SK-N-SH (cell line): ENCODE measurements at regions not wholly inside any gene's neighbourhood (a gene's known extent, or its start where the extent isn't known, plus 50 kb on each side); places are given as distances from the start of the nearest gene placed in this dataset.

Experiments
- CTCF ChIA-PET: fragments of 300-600, 350-600 bp; formaldehyde crosslinking; extraction: SDS; loops from one replicate; lab custom pipeline; 2021; lab: Yijun Ruan, JAX
- POLR2A ChIA-PET: fragments of 350-600 bp; sonication (Branson Sonifier 250); formaldehyde crosslinking; extraction: SDS; loops from one replicate; lab custom pipeline; 2020; ENCODE audit warnings: antibody characterized with exemption, inconsistent platforms; lab: Yijun Ruan, JAX
- DNase-seq: peaks from one replicate; pipeline ENCODE4 v3.0.0; 2012
- H2AFZ ChIP-seq: fragments of 200-600 bp; sonication (generic); 2 replicates; pipeline ENCODE4 v1.8.1; 2016; ENCODE audit warnings: antibody characterized with exemption, mild to moderate bottlenecking, low read depth
- H3F3A ChIP-seq: fragments of 200-600 bp; sonication (generic); replicated peaks from 2 replicates; pipeline ENCODE3; 2016; ENCODE audit warnings: antibody characterized with exemption, mild to moderate bottlenecking; ENCODE audit not compliant: insufficient read depth
- H3K27ac ChIP-seq, 2 experiments: fragments of 200-500 bp in 1 of 2; fragments of 200-600 bp in 1 of 2; sonication (Bioruptor generic) in 1 of 2; sonication (generic), shearing (Covaris generic) in 1 of 2; 2 replicates each; pipeline versions ENCODE4 v1.5.1 to v1.6.1; 2014 to 2016; ENCODE audit warnings: low read depth in 2 of 2, inconsistent platforms in 1 of 2, low read length in 1 of 2, mild to moderate bottlenecking in 1 of 2, mixed read lengths in 1 of 2
- H3K27me3 ChIP-seq: fragments of 200-600 bp; sonication (generic), shearing (Covaris generic); 2 replicates; pipeline ENCODE4 v1.6.1; 2016; ENCODE audit warnings: mixed run types; ENCODE audit not compliant: insufficient read depth
- H3K36me3 ChIP-seq, 2 experiments: fragments of 200-500 bp in 1 of 2; fragments of 200-600 bp in 1 of 2; sonication (Bioruptor generic) in 1 of 2; sonication (generic) in 1 of 2; replicated peaks in 1 of 2; 2 replicates each; pipeline versions ENCODE3 to v1.5.1; 2014 to 2016; ENCODE audit warnings: low read length in 1 of 2, mild to moderate bottlenecking in 1 of 2; ENCODE audit not compliant: insufficient read depth in 2 of 2, control insufficient read depth in 1 of 2
- H3K4me1 ChIP-seq, 2 experiments: fragments of 200-500 bp in 1 of 2; fragments of 200-600 bp in 1 of 2; sonication (Bioruptor generic) in 1 of 2; sonication (generic), shearing (Covaris generic) in 1 of 2; 2 replicates each; pipeline versions ENCODE4 v1.5.1 to v1.6.1; 2014 to 2016; ENCODE audit warnings: low read depth in 1 of 2, low read length in 1 of 2, mixed run types in 1 of 2; ENCODE audit not compliant: insufficient read depth in 2 of 2, control insufficient read depth in 1 of 2
- H3K4me2 ChIP-seq: fragments of 200-600 bp; sonication (generic), shearing (Covaris generic); 2 replicates; pipeline ENCODE4 v1.6.1; 2017; ENCODE audit warnings: mixed run types
- H3K4me3 ChIP-seq, 2 experiments: fragments of 200-500 bp in 1 of 2; fragments of 200-600 bp in 1 of 2; sonication (Bioruptor generic) in 1 of 2; sonication (generic), shearing (Covaris generic) in 1 of 2; 2 replicates each; pipeline versions ENCODE4 v1.5.1 to v1.8.1; 2014 to 2016; ENCODE audit warnings: low read depth in 2 of 2, inconsistent platforms in 1 of 2, low read length in 1 of 2, mild to moderate bottlenecking in 1 of 2, mixed read lengths in 1 of 2, moderate library complexity in 1 of 2
- H3K79me2 ChIP-seq: fragments of 200-600 bp; sonication (generic); 2 replicates; pipeline ENCODE4 v1.8.1; 2017; ENCODE audit warnings: mild to moderate bottlenecking; ENCODE audit not compliant: insufficient read depth
- H3K9ac ChIP-seq: fragments of 200-600 bp; sonication (generic); 2 replicates; pipeline ENCODE4 v1.6.1; 2017; ENCODE audit warnings: mixed run types
- H3K9me2 ChIP-seq: fragments of 200-600 bp; sonication (generic); 2 replicates; pipeline ENCODE4 v1.6.1; 2017; ENCODE audit warnings: mixed run types
- H3K9me3 ChIP-seq: fragments of 200-600 bp; sonication (generic); 2 replicates; pipeline ENCODE4 v1.6.1; 2017; ENCODE audit warnings: mixed run types, mild to moderate bottlenecking, moderate library complexity
- H4K20me1 ChIP-seq: fragments of 200-600 bp; sonication (generic); 2 replicates; pipeline ENCODE4 v1.6.1; 2017; ENCODE audit warnings: mild to moderate bottlenecking, mixed run types; ENCODE audit not compliant: insufficient read depth
- ELF1 ChIP-seq: IDR thresholded peaks from 2 replicates; pipeline ENCODE4 v1.4.0; 2012
- EP300 ChIP-seq, 2 experiments: IDR thresholded peaks; 2 replicates each; pipeline versions ENCODE4 v1.4.0 to v1.6.1; 2012; ENCODE audit warnings: borderline replicate concordance in 1 of 2, low read depth in 1 of 2, low read length in 1 of 2
- EZH2phosphoT487 ChIP-seq: fragments of 200-600 bp; sonication (generic); IDR thresholded peaks from 2 replicates; pipeline ENCODE4 v1.6.1; 2017; ENCODE audit warnings: low read depth, mixed run types, mild to moderate bottlenecking, antibody characterized with exemption, moderate library complexity, borderline replicate concordance
- FOSL2 ChIP-seq: IDR thresholded peaks from 2 replicates; pipeline ENCODE4 v1.4.0; 2012; ENCODE audit warnings: low read depth, mild to moderate bottlenecking, moderate library complexity, borderline replicate concordance
- FOXJ3 ChIP-seq: sonication (generic); formaldehyde crosslinking; IDR thresholded peaks from 2 replicates; pipeline ENCODE4 v1.5.1; 2020; ENCODE audit warnings: mild to moderate bottlenecking, missing genetic modification reagents
- FOXM1 ChIP-seq: IDR thresholded peaks from 2 replicates; pipeline ENCODE4 v1.4.0; 2012; ENCODE audit warnings: low read depth, mild to moderate bottlenecking
- MEF2A ChIP-seq: IDR thresholded peaks from 2 replicates; pipeline ENCODE4 v1.4.0; 2012; ENCODE audit warnings: low read depth, borderline replicate concordance
- RFX5 ChIP-seq: IDR thresholded peaks from 2 replicates; pipeline ENCODE4 v1.6.1; 2012; ENCODE audit warnings: mild to moderate bottlenecking, improper control_type of control experiment, low read length
- RXRA ChIP-seq: IDR thresholded peaks from 2 replicates; pipeline ENCODE4 v1.4.0; 2012; ENCODE audit warnings: low read depth, mild to moderate bottlenecking, borderline replicate concordance
- SIN3A ChIP-seq: IDR thresholded peaks from 2 replicates; pipeline ENCODE4 v1.6.1; 2012; ENCODE audit warnings: low read depth, mild to moderate bottlenecking, low read length, moderate library complexity, borderline replicate concordance
- TAF1 ChIP-seq: IDR thresholded peaks from 2 replicates; pipeline ENCODE4 v1.6.1; 2012; ENCODE audit warnings: low read depth, mild to moderate bottlenecking, low read length, moderate library complexity, borderline replicate concordance
- USF1 ChIP-seq: IDR thresholded peaks from 2 replicates; pipeline ENCODE4 v1.4.0; 2012; ENCODE audit warnings: low read depth, borderline replicate concordance
- YY1 ChIP-seq: IDR thresholded peaks from 2 replicates; pipeline ENCODE4 v1.4.0; 2012; ENCODE audit warnings: low read depth, mild to moderate bottlenecking
- WGBS: methylation state at CpG from one replicate; pipeline ENCODE4 v1.1.6; 2017; ENCODE audit warnings: low lambda C conversion rate; 5-methylcytosine and 5-hydroxymethylcytosine counted together
- TF ChIP-seq, protein P1 (sequence below): fragments of 150-350 bp; IDR thresholded peaks from 2 replicates; pipeline ENCODE4 v1.6.1; 2016; ENCODE audit warnings: mild to moderate bottlenecking, low read depth, low read length
- TF ChIP-seq, protein P2 (sequence below): IDR thresholded peaks from 2 replicates; pipeline ENCODE4 v1.6.1; 2012; ENCODE audit warnings: mild to moderate bottlenecking, low read depth, low read length, moderate library complexity

DNA sequence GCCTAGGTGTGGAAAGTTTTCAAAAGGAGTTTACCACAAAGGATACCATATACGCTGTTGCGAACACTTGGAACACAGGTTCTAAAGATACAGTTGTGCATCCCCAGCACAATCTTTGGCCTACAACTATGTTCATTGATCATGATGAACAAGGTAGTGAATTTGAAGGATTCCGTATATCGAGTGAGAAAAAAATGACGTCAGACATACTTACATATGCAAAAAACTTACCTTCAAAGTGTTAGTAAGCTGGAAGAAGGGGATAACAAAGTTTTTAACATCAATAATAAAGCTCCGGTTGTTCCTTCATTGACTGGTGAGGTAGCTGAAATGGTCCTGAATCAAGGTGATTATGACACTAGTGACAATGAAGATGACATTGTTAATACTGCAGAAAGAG, 133.9 kb upstream of the PDE3A start:
- Histone ChIP-seq H3K9me3 (no peaks in the 10 kb centered on the region), H3K4me1 (no peaks in the 10 kb centered on the region), H3K4me2 (no peak overlapping the region), H3K79me2 (no peaks in the 10 kb centered on the region), H3K4me3 (no peak overlapping the region), H3K9ac (no peak overlapping the region), H3K27me3 (no peaks in the 10 kb centered on the region), H4K20me1 (no peaks in the 10 kb centered on the region), H2AFZ (no peak overlapping the region), H3F3A (no peaks in the 10 kb centered on the region), H3K27ac (no peak overlapping the region), H3K9me2 (no peaks in the 10 kb centered on the region), H3K36me3 (no peaks in the 10 kb centered on the region)
- TF ChIP-seq YY1: no peak
- TF ChIP-seq ELF1: no peak
- TF ChIP-seq MEF2A: no peak
- TF ChIP-seq TAF1: no peak
- TF ChIP-seq, protein P1, sequence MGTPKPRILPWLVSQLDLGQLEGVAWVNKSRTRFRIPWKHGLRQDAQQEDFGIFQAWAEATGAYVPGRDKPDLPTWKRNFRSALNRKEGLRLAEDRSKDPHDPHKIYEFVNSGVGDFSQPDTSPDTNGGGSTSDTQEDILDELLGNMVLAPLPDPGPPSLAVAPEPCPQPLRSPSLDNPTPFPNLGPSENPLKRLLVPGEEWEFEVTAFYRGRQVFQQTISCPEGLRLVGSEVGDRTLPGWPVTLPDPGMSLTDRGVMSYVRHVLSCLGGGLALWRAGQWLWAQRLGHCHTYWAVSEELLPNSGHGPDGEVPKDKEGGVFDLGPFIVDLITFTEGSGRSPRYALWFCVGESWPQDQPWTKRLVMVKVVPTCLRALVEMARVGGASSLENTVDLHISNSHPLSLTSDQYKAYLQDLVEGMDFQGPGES: no peak
- TF ChIP-seq RFX5: no peak
- no peak for TF ChIP-seq USF1
- TF ChIP-seq EP300 (IDR thresholded peaks at IDR 0.05; ENCODE audit: borderline replicate concordance in 1 of 2, low read depth in 1 of 2, low read length in 1 of 2): no peak
- no peak for TF ChIP-seq FOXM1
- no peak for TF ChIP-seq FOSL2
- no peak for TF ChIP-seq FOXJ3 (CRISPR knock-in tag)
- no peak for TF ChIP-seq RXRA
- no peak for TF ChIP-seq EZH2phosphoT487
- TF ChIP-seq SIN3A: no peak
- TF ChIP-seq, protein P2, sequence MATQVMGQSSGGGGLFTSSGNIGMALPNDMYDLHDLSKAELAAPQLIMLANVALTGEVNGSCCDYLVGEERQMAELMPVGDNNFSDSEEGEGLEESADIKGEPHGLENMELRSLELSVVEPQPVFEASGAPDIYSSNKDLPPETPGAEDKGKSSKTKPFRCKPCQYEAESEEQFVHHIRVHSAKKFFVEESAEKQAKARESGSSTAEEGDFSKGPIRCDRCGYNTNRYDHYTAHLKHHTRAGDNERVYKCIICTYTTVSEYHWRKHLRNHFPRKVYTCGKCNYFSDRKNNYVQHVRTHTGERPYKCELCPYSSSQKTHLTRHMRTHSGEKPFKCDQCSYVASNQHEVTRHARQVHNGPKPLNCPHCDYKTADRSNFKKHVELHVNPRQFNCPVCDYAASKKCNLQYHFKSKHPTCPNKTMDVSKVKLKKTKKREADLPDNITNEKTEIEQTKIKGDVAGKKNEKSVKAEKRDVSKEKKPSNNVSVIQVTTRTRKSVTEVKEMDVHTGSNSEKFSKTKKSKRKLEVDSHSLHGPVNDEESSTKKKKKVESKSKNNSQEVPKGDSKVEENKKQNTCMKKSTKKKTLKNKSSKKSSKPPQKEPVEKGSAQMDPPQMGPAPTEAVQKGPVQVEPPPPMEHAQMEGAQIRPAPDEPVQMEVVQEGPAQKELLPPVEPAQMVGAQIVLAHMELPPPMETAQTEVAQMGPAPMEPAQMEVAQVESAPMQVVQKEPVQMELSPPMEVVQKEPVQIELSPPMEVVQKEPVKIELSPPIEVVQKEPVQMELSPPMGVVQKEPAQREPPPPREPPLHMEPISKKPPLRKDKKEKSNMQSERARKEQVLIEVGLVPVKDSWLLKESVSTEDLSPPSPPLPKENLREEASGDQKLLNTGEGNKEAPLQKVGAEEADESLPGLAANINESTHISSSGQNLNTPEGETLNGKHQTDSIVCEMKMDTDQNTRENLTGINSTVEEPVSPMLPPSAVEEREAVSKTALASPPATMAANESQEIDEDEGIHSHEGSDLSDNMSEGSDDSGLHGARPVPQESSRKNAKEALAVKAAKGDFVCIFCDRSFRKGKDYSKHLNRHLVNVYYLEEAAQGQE: no peak
- DNase-seq: no peak
- WGBS: 69% methylated on average over 6 of the region's 6 CpGs
- CTCF ChIA-PET: no interaction called here
- POLR2A ChIA-PET: no interaction called here
